Nephron (organoid): ENCODE measurements at regions not wholly inside any gene's neighbourhood (a gene's known extent, or its start where the extent isn't known, plus 50 kb on each side); places are given as distances from the start of the nearest gene placed in this dataset.
A peak's percentile ranks its signal among the peaks of the same experiment; 100 is the strongest.

Experiments used
- H3K27ac Mint-ChIP-seq, 3 experiments: 2 replicates each; pipeline ENCODE4 v1.8.0; 2020; ENCODE audit warnings: mixed read lengths in 3 of 3, mild to moderate bottlenecking in 2 of 3, moderate library complexity in 1 of 3
- H3K27me3 Mint-ChIP-seq: 2 replicates; pipeline ENCODE4 v1.8.0; 2021; ENCODE audit warnings: low read depth, mild to moderate bottlenecking, moderate library complexity, mixed read lengths
- H3K36me3 Mint-ChIP-seq: 2 replicates; pipeline ENCODE4 v1.8.0; 2020; ENCODE audit warnings: low read depth, mixed read lengths
- H3K4me1 Mint-ChIP-seq: 2 replicates; pipeline ENCODE4 v1.8.0; 2020; ENCODE audit warnings: mixed read lengths
- H3K4me3 Mint-ChIP-seq, 3 experiments: 2 replicates each; pipeline ENCODE4 v1.8.0; 2020; ENCODE audit warnings: mild to moderate bottlenecking in 3 of 3, mixed read lengths in 3 of 3, moderate library complexity in 2 of 3
- H3K9me3 Mint-ChIP-seq: 2 replicates; pipeline ENCODE4 v1.8.0; 2020; ENCODE audit warnings: mixed read lengths
- CTCF ChIP-seq, 3 experiments: fragments of 200-600 bp; sonication (generic); IDR thresholded peaks; one replicate each; pipeline ENCODE4 v1.5.0; 2021; ENCODE audit warnings: antibody characterized with exemption in 3 of 3; ENCODE audit not compliant: unreplicated experiment in 3 of 3

- H3K27me3 Mint-ChIP-seq = no peaks in the 10 kb centered on the region
- H3K36me3 Mint-ChIP-seq = no peaks in the 10 kb centered on the region
- no peak for TF ChIP-seq CTCF (IDR thresholded peaks at IDR 0.05; ENCODE audit: unreplicated experiment in 3 of 3)
- peaks cover 16% of the 10 kb centered on the region for H3K9me3 Mint-ChIP-seq
- H3K4me3 Mint-ChIP-seq = no peak overlapping the region
- no peaks in the 10 kb centered on the region for H3K4me1 Mint-ChIP-seq
- no peak overlapping the region for H3K27ac Mint-ChIP-seq
Observed at GRCh38 chr11:38219636-38220035, 1621.6 kb upstream of the RAG2 start.

GRCh38 chr11:38208951-38209350, 1610.9 kb upstream of the RAG2 start:
- Mint-ChIP-seq H3K27me3 (no peaks in the 10 kb centered on the region), H3K4me3 (no peak overlapping the region), H3K36me3 (no peaks in the 10 kb centered on the region), H3K9me3 (no peaks in the 10 kb centered on the region), H3K27ac (no peak overlapping the region), H3K4me1 (no peaks in the 10 kb centered on the region)
- TF ChIP-seq CTCF (IDR thresholded peaks at IDR 0.05; ENCODE audit: unreplicated experiment in 3 of 3) = no peak

GRCh38 chr11:38206663-38207062, 1608.6 kb upstream of the RAG2 start:
- H3K36me3 Mint-ChIP-seq = no peaks in the 10 kb centered on the region
- H3K27me3 Mint-ChIP-seq = no peaks in the 10 kb centered on the region
- H3K27ac Mint-ChIP-seq = no peak overlapping the region
- no peak overlapping the region for H3K4me3 Mint-ChIP-seq
- TF ChIP-seq CTCF (IDR thresholded peaks at IDR 0.05; ENCODE audit: unreplicated experiment in 3 of 3) = no peak
- H3K9me3 Mint-ChIP-seq = peaks cover 3% of the 10 kb centered on the region
- H3K4me1 Mint-ChIP-seq = no peaks in the 10 kb centered on the region

- Mint-ChIP-seq H3K9me3 (peaks cover 17% of the 10 kb centered on the region), H3K27me3 (no peaks in the 10 kb centered on the region), H3K4me3 (no peak overlapping the region), H3K4me1 (no peaks in the 10 kb centered on the region), H3K27ac (no peak overlapping the region), H3K36me3 (no peaks in the 10 kb centered on the region)
- TF ChIP-seq CTCF (IDR thresholded peaks at IDR 0.05; ENCODE audit: unreplicated experiment in 3 of 3) = peak in 1 of 3 experiments; percentile 15
Observed at GRCh38 chr11:38191101-38191500, 1593.1 kb upstream of the RAG2 start.

- TF ChIP-seq CTCF (IDR thresholded peaks at IDR 0.05; ENCODE audit: unreplicated experiment in 3 of 3) = no peak
- Mint-ChIP-seq H3K4me3 (no peak overlapping the region), H3K36me3 (no peaks in the 10 kb centered on the region), H3K9me3 (no peaks in the 10 kb centered on the region), H3K27ac (peak overlapping the region in 1 of 3 experiments; percentile 10), H3K27me3 (peaks cover 4% of the 10 kb centered on the region), H3K4me1 (peaks cover 14% of the 10 kb centered on the region)
Observed at GRCh38 chr11:38182126-38182866, 1584.3 kb upstream of the RAG2 start.

GRCh38 chr11:38176686-38177322, 1578.8 kb upstream of the RAG2 start:
- H3K27ac Mint-ChIP-seq = no peak overlapping the region
- H3K9me3 Mint-ChIP-seq = no peaks in the 10 kb centered on the region
- H3K4me3 Mint-ChIP-seq = no peak overlapping the region
- H3K36me3 Mint-ChIP-seq = no peaks in the 10 kb centered on the region
- no peak for TF ChIP-seq CTCF (IDR thresholded peaks at IDR 0.05; ENCODE audit: unreplicated experiment in 3 of 3)
- peaks cover 7% of the 10 kb centered on the region for H3K4me1 Mint-ChIP-seq
- H3K27me3 Mint-ChIP-seq = no peaks in the 10 kb centered on the region
